ENCODE measurements at regions not wholly inside any gene's neighbourhood (a gene's known extent, or its start where the extent isn't known, plus 50 kb on each side); places are given as distances from the start of the nearest gene placed in this dataset.

DNA sequence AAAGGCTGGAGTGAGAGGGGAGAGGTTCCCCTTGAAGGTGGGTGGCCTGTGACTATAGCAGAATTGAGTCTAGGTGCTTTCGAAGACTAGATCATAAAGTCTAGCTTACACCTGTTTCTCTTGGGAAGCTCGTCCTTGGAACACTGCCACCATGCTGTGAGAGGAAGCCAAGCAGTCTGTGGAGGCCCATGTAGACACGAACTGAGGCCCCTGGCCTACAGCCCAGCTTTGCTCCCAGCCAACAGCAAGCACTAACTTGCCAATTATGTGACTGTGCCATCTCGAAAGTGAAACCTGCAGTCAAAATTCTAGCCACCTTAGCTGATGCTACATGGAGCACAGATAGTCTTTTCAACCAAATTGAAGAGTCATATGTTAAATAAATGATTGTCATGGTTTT is 190.5 kb upstream of the NECTIN3 start:
- TF ChIP-seq, protein P1, sequence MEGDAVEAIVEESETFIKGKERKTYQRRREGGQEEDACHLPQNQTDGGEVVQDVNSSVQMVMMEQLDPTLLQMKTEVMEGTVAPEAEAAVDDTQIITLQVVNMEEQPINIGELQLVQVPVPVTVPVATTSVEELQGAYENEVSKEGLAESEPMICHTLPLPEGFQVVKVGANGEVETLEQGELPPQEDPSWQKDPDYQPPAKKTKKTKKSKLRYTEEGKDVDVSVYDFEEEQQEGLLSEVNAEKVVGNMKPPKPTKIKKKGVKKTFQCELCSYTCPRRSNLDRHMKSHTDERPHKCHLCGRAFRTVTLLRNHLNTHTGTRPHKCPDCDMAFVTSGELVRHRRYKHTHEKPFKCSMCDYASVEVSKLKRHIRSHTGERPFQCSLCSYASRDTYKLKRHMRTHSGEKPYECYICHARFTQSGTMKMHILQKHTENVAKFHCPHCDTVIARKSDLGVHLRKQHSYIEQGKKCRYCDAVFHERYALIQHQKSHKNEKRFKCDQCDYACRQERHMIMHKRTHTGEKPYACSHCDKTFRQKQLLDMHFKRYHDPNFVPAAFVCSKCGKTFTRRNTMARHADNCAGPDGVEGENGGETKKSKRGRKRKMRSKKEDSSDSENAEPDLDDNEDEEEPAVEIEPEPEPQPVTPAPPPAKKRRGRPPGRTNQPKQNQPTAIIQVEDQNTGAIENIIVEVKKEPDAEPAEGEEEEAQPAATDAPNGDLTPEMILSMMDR (conservative IDR thresholded peaks at IDR 0.05; ENCODE audit: low read depth, low read length) = peak; percentile 41; the same call in 1 of the 2 replicates
- no peak for TF ChIP-seq EZH2 (IDR thresholded peaks at IDR 0.05; ENCODE audit: low read length, unreplicated experiment)
- no peak for TF ChIP-seq EZH2phosphoT487 (IDR thresholded peaks at IDR 0.05; ENCODE audit: borderline replicate concordance, low read length)

Data from PC-3 (cell line).